Liver (tissue), 3 donors: ENCODE measurements at regions not wholly inside any gene's neighbourhood (a gene's known extent, or its start where the extent isn't known, plus 50 kb on each side); places are given as distances from the start of the nearest gene placed in this dataset.
"Not testable (repeated sequence)": the region's sequence is repeated elsewhere in the genome, so short reads cannot be mapped to it uniquely, and the experiment has no call there.

ENCODE experiments used
- FOXA1 ChIP-seq: IDR thresholded peaks from 2 replicates; pipeline ENCODE4 v1.6.1; 2016; ENCODE audit warnings: antibody characterized with exemption
- GABPA ChIP-seq, 2 donors: IDR thresholded peaks in 1 of 2; conservative IDR thresholded peaks in 1 of 2; 2 replicates each; pipeline ENCODE4 v1.6.1; 2016; ENCODE audit warnings: antibody characterized with exemption in 2 of 2, mild to moderate bottlenecking in 1 of 2, moderate library complexity in 1 of 2
- HNF4A ChIP-seq, 2 donors: conservative IDR thresholded peaks; 2 replicates each; pipeline ENCODE4 v1.6.1; 2016; ENCODE audit warnings: antibody characterized with exemption in 2 of 2, mild to moderate bottlenecking in 2 of 2
- JUND ChIP-seq, 2 donors: IDR thresholded peaks; 2 replicates each; pipeline ENCODE4 v1.6.1; 2016; ENCODE audit warnings: antibody characterized with exemption in 2 of 2
- MAX ChIP-seq: IDR thresholded peaks from 2 replicates; pipeline ENCODE4 v1.6.1; 2016; ENCODE audit warnings: antibody characterized with exemption
- RAD21 ChIP-seq, 2 donors: IDR thresholded peaks; 2 replicates each; pipeline ENCODE4 v1.6.1; 2016; ENCODE audit warnings: antibody characterized with exemption in 2 of 2, mild to moderate bottlenecking in 2 of 2
- SP1 ChIP-seq: IDR thresholded peaks from 2 replicates; pipeline ENCODE4 v1.6.1; 2018; ENCODE audit warnings: antibody characterized with exemption, mild to moderate bottlenecking
- TAF1 ChIP-seq: conservative IDR thresholded peaks from 2 replicates; pipeline ENCODE4 v1.6.1; 2016; ENCODE audit warnings: antibody characterized with exemption, mild to moderate bottlenecking
- YY1 ChIP-seq: IDR thresholded peaks from 2 replicates; pipeline ENCODE4 v1.6.1; 2016; ENCODE audit warnings: antibody characterized with exemption, mild to moderate bottlenecking
- TF ChIP-seq, protein P1 (sequence below): fragments of 150-350 bp; IDR thresholded peaks from 2 replicates; pipeline ENCODE4 v1.5.1; 2017; ENCODE audit warnings: improper control_type of control experiment, low read depth, low read length; ENCODE audit not compliant: missing input control
- TF ChIP-seq, protein P2 (sequence below): IDR thresholded peaks from 2 replicates; pipeline ENCODE4 v1.6.1; 2016; ENCODE audit warnings: antibody characterized with exemption
- TF ChIP-seq, protein P3 (sequence below): IDR thresholded peaks from 2 replicates; pipeline ENCODE4 v1.6.1; 2016; ENCODE audit warnings: antibody characterized with exemption, mild to moderate bottlenecking
- TF ChIP-seq, protein P4 (sequence below): IDR thresholded peaks from 2 replicates; pipeline ENCODE4 v1.6.1; 2016; ENCODE audit warnings: antibody characterized with exemption
- donor health status: healthy.
- donor health status: healthy.

DNA sequence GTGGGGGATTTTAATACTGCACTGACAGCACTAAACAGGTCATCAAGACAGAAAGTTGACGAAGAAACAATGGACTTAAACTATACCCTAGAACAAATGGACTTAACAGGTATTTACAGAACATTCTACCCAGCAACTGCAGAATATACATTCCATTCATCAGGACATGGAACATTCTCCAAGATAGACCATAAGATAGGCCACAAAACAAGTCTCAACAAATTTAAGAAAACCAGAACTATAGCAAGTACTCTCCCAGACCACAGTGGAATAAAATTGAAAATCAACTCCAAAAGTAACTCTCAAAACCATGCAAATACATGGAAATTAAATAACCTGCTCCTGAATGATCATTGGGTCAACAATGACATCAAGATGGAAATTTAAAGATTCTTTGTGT, 218.3 kb downstream of the SYK start:
- TF ChIP-seq MAX; RAD21 (IDR thresholded peaks at IDR 0.05); YY1; SP1; TAF1; GABPA (IDR thresholded peaks at IDR 0.05 in 1 of 2, conservative IDR thresholded peaks at IDR 0.05 in 1 of 2); HNF4A (conservative IDR thresholded peaks at IDR 0.05); FOXA1; JUND (IDR thresholded peaks at IDR 0.05): not testable (repeated sequence)
- TF ChIP-seq, protein P1, sequence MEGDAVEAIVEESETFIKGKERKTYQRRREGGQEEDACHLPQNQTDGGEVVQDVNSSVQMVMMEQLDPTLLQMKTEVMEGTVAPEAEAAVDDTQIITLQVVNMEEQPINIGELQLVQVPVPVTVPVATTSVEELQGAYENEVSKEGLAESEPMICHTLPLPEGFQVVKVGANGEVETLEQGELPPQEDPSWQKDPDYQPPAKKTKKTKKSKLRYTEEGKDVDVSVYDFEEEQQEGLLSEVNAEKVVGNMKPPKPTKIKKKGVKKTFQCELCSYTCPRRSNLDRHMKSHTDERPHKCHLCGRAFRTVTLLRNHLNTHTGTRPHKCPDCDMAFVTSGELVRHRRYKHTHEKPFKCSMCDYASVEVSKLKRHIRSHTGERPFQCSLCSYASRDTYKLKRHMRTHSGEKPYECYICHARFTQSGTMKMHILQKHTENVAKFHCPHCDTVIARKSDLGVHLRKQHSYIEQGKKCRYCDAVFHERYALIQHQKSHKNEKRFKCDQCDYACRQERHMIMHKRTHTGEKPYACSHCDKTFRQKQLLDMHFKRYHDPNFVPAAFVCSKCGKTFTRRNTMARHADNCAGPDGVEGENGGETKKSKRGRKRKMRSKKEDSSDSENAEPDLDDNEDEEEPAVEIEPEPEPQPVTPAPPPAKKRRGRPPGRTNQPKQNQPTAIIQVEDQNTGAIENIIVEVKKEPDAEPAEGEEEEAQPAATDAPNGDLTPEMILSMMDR = not testable (repeated sequence)
- TF ChIP-seq, protein P2, sequence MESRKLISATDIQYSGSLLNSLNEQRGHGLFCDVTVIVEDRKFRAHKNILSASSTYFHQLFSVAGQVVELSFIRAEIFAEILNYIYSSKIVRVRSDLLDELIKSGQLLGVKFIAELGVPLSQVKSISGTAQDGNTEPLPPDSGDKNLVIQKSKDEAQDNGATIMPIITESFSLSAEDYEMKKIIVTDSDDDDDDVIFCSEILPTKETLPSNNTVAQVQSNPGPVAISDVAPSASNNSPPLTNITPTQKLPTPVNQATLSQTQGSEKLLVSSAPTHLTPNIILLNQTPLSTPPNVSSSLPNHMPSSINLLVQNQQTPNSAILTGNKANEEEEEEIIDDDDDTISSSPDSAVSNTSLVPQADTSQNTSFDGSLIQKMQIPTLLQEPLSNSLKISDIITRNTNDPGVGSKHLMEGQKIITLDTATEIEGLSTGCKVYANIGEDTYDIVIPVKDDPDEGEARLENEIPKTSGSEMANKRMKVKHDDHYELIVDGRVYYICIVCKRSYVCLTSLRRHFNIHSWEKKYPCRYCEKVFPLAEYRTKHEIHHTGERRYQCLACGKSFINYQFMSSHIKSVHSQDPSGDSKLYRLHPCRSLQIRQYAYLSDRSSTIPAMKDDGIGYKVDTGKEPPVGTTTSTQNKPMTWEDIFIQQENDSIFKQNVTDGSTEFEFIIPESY = not testable (repeated sequence)
- TF ChIP-seq, protein P3, sequence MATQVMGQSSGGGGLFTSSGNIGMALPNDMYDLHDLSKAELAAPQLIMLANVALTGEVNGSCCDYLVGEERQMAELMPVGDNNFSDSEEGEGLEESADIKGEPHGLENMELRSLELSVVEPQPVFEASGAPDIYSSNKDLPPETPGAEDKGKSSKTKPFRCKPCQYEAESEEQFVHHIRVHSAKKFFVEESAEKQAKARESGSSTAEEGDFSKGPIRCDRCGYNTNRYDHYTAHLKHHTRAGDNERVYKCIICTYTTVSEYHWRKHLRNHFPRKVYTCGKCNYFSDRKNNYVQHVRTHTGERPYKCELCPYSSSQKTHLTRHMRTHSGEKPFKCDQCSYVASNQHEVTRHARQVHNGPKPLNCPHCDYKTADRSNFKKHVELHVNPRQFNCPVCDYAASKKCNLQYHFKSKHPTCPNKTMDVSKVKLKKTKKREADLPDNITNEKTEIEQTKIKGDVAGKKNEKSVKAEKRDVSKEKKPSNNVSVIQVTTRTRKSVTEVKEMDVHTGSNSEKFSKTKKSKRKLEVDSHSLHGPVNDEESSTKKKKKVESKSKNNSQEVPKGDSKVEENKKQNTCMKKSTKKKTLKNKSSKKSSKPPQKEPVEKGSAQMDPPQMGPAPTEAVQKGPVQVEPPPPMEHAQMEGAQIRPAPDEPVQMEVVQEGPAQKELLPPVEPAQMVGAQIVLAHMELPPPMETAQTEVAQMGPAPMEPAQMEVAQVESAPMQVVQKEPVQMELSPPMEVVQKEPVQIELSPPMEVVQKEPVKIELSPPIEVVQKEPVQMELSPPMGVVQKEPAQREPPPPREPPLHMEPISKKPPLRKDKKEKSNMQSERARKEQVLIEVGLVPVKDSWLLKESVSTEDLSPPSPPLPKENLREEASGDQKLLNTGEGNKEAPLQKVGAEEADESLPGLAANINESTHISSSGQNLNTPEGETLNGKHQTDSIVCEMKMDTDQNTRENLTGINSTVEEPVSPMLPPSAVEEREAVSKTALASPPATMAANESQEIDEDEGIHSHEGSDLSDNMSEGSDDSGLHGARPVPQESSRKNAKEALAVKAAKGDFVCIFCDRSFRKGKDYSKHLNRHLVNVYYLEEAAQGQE = not testable (repeated sequence)
- TF ChIP-seq, protein P4, sequence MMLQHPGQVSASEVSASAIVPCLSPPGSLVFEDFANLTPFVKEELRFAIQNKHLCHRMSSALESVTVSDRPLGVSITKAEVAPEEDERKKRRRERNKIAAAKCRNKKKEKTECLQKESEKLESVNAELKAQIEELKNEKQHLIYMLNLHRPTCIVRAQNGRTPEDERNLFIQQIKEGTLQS = not testable (repeated sequence)
